Breast epithelium (tissue), 3 donors: ENCODE measurements at regions not wholly inside any gene's neighbourhood (a gene's known extent, or its start where the extent isn't known, plus 50 kb on each side); places are given as distances from the start of the nearest gene placed in this dataset.

Experiments used
- POLR2A ChIP-seq: fragments of 450-650 bp; IDR thresholded peaks from one replicate; pipeline ENCODE4 v1.6.1; 2016; ENCODE audit warnings: antibody characterized with exemption, mild to moderate bottlenecking, moderate library complexity
- POLR2AphosphoS5 ChIP-seq, 3 donors: sonication (generic); formaldehyde crosslinking; IDR thresholded peaks; one replicate each; pipeline ENCODE4 v1.6.1; 2017; ENCODE audit warnings: antibody characterized with exemption in 3 of 3
- TF ChIP-seq, protein P1 (sequence below), 3 donors: fragments of 450-650 bp; IDR thresholded peaks; one replicate each; pipeline ENCODE4 v1.5.1; 2016 to 2017; ENCODE audit warnings: antibody characterized with exemption in 3 of 3, mild to moderate bottlenecking in 3 of 3, moderate library complexity in 3 of 3

GRCh38 chr16:26969589-26970231 is 97.0 kb upstream of the C16orf82 start:
- TF ChIP-seq, protein P1, sequence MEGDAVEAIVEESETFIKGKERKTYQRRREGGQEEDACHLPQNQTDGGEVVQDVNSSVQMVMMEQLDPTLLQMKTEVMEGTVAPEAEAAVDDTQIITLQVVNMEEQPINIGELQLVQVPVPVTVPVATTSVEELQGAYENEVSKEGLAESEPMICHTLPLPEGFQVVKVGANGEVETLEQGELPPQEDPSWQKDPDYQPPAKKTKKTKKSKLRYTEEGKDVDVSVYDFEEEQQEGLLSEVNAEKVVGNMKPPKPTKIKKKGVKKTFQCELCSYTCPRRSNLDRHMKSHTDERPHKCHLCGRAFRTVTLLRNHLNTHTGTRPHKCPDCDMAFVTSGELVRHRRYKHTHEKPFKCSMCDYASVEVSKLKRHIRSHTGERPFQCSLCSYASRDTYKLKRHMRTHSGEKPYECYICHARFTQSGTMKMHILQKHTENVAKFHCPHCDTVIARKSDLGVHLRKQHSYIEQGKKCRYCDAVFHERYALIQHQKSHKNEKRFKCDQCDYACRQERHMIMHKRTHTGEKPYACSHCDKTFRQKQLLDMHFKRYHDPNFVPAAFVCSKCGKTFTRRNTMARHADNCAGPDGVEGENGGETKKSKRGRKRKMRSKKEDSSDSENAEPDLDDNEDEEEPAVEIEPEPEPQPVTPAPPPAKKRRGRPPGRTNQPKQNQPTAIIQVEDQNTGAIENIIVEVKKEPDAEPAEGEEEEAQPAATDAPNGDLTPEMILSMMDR (IDR thresholded peaks at IDR 0.05) = no peak
- no peak for TF ChIP-seq POLR2AphosphoS5 (IDR thresholded peaks at IDR 0.05)
- TF ChIP-seq POLR2A = no peak
